ENCODE measurements at regions not wholly inside any gene's neighbourhood (a gene's known extent, or its start where the extent isn't known, plus 50 kb on each side); places are given as distances from the start of the nearest gene placed in this dataset.

DNA sequence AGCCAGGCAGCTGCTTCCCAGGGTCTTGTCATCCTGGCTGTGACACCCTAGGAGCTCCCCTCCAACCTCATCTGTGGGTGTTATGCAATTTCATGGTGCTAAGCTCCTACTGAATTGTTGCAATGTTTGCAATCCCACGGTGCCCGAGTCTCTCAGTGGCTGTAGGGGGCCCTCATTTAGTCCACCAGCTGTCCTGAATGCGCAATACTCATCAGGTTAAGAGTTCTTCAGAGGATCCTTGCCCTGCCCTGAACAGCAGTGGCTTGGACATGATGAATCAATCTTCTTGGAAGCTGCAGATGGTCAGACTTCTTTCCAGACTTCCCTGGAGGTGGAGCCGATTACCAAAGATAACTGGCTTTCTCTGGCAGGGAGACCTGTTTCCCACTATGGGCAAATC lies 584.1 kb downstream of the CCDC171 start:
- Histone ChIP-seq H3K9me3 (no peaks in the 10 kb centered on the region), H3K4me1 (peaks cover 0 to 9% of the 10 kb centered on the region in 2 donors), H3K4me3 (no peak overlapping the region), H3K36me3 (no peaks in the 10 kb centered on the region), H3K27ac (no peak overlapping the region), H3K27me3 (no peaks in the 10 kb centered on the region)
- TF ChIP-seq, protein P1, sequence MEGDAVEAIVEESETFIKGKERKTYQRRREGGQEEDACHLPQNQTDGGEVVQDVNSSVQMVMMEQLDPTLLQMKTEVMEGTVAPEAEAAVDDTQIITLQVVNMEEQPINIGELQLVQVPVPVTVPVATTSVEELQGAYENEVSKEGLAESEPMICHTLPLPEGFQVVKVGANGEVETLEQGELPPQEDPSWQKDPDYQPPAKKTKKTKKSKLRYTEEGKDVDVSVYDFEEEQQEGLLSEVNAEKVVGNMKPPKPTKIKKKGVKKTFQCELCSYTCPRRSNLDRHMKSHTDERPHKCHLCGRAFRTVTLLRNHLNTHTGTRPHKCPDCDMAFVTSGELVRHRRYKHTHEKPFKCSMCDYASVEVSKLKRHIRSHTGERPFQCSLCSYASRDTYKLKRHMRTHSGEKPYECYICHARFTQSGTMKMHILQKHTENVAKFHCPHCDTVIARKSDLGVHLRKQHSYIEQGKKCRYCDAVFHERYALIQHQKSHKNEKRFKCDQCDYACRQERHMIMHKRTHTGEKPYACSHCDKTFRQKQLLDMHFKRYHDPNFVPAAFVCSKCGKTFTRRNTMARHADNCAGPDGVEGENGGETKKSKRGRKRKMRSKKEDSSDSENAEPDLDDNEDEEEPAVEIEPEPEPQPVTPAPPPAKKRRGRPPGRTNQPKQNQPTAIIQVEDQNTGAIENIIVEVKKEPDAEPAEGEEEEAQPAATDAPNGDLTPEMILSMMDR (IDR thresholded peaks at IDR 0.05), result no peak
- DNase-seq (ENCODE audit: low spot score), result no peak

DNA sequence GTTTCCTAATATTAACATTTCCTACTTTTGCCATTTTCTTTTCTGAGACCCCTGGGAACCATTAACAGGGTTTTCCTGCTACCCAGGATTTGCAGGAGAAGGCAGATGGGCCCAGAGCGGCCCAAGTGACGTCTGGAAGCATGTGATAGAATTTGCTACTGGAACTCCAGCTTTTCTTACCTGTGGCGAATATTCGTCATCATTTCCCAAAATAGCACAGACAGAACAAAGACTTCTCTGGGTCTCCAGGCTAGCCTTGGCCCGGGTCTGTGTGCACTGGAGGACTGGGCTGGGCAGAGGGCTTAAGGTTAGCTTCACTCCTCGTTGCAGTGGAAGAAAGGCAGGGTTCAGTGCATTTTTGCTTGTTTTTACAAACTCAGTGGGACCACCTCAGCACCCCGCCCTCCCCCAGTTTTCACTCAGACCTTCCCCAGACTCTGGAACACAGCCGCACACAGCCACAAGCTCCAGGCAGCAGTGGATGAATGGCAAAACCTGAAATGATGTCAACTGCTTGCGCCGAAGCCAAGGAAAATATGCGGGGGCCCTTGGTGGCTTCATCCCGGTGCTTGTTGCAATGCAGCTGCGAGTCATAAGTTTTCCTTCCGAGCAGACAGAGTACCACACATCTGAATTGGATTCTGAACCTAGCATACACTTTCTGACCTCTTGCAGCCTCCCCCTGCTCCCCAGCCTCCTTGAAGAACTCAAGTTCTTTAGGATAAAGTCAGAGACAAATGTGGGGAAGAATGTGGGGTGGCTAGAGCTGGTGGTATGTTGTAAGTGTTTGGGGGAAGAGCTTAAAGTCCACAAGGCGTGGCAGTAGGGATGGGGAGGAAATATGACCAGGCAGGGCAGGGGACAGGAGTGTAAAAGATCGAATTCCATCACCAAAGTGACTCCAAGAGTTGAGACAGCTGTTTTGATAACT lies 586.0 kb downstream of the CCDC171 start:
- TF ChIP-seq, protein P1 (IDR thresholded peaks at IDR 0.05), result no peak
- no peaks in the 10 kb centered on the region for H3K27me3 ChIP-seq
- no peak overlapping the region for H3K27ac ChIP-seq
- DNase-seq (ENCODE audit: low spot score), result peak; percentile 74
- H3K36me3 ChIP-seq, result no peaks in the 10 kb centered on the region
- H3K9me3 ChIP-seq, result no peaks in the 10 kb centered on the region
- H3K4me3 ChIP-seq, result no peak overlapping the region
- H3K4me1 ChIP-seq, result peaks cover 0 to 9% of the 10 kb centered on the region in 2 donors

DNA sequence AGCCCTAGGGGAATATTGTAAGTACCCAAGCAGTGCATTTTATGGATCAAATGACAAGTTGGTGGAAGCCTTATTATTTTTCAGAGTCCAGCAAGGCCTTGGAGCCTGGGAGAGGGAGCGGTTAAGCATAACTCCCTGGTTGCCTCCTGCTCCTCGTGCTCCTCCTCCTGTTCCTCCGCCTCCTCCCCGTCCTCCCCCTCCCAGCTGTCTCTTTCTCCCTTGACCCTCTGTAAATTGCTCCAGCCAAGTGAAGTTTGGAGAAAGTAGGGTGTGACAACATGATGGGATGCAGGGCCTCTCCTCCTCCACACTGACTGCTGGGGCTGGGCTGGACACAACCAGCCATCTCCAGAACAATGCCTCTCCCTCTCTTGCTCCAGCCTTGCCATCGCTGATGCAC lies 586.9 kb downstream of the CCDC171 start:
- TF ChIP-seq, protein P1 (IDR thresholded peaks at IDR 0.05), result no peak
- no peaks in the 10 kb centered on the region for H3K36me3 ChIP-seq
- no peaks in the 10 kb centered on the region for H3K27me3 ChIP-seq
- no peaks in the 10 kb centered on the region for H3K9me3 ChIP-seq
- DNase-seq (ENCODE audit: low spot score), result no peak
- no peak overlapping the region for H3K4me3 ChIP-seq
- H3K27ac ChIP-seq, result no peak overlapping the region
- H3K4me1 ChIP-seq, result peaks cover 0 to 9% of the 10 kb centered on the region in 2 donors

DNA sequence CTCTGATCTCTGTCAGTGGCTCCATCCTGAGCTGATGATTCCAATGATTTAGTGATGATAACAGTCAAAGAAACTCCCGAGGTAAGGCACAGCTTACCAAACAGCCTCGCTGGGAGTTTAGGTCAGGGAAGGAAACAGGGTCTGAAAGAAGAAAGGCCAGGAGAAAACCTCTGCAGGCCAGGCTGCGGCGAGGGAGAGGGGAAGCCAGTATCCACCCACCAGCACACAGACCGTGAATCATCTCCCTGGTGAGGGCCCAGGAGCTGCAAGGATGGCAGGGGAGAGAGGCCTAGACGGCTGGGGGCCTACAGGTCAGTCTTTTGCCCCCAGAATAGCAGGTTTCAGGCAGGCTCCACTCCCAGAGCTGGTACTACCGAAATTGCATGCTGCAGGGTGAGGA lies 590.5 kb downstream of the CCDC171 start:
- TF ChIP-seq, protein P1 (IDR thresholded peaks at IDR 0.05), result no peak
- Histone ChIP-seq H3K9me3 (no peaks in the 10 kb centered on the region), H3K36me3 (no peaks in the 10 kb centered on the region), H3K4me3 (no peak overlapping the region), H3K4me1 (peaks cover 0 to 7% of the 10 kb centered on the region in 2 donors), H3K27ac (no peak overlapping the region), H3K27me3 (no peaks in the 10 kb centered on the region)
- no peak for DNase-seq (ENCODE audit: low spot score)

DNA sequence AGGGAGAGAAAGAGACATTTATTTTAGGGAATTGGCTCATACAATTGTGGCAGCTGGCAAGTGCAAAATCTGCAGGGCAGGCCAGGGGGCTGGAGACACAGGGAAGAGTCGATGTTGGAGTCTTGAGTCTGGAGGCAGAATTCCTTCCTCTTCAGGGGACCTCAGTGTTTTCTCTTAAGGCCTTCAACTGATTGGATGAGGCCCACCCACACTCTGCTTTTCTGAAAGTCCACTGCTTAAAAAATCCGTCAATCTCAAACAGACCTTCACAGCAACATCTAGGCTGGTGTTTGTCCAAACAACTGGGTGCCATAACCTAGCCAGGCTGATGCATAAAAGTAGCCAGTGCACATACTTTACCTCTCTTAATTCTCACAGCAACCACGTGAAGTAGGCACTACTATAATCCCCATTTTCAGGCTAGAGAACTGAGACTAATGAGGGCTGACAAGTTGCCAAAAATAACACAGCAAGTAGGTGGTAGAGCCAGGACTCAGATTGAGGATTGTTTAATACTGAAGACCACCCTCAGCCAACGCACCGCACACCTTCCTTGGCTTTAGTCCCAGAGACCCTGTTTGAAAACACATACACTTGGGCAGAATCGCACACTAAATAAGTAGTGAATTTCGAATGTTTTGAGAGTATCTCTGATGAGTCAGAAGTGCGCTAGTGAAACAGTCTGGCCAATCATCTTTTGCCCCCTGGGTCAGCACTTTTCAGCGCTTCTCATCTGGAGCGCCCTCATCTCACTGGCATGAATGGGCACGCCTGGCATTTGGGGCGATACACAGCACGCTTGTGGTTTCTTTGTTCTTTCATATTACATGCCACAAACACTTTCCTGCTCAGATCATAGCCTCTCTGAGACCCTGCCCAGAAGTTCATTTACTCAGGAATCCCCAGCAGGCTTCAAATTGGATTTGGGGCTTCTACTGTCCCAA lies 591.4 kb downstream of the CCDC171 start:
- no peak overlapping the region for H3K4me3 ChIP-seq
- TF ChIP-seq, protein P1 (IDR thresholded peaks at IDR 0.05), result no peak
- no peak for DNase-seq (ENCODE audit: low spot score)
- H3K9me3 ChIP-seq, result no peaks in the 10 kb centered on the region
- peaks cover 0 to 4% of the 10 kb centered on the region in 2 donors for H3K4me1 ChIP-seq
- no peak overlapping the region for H3K27ac ChIP-seq
- no peaks in the 10 kb centered on the region for H3K36me3 ChIP-seq
- H3K27me3 ChIP-seq, result no peaks in the 10 kb centered on the region

All from right atrium auricular region (tissue), 2 donors.